GM12872 (cell line): ENCODE measurements at regions not wholly inside any gene's neighbourhood (a gene's known extent, or its start where the extent isn't known, plus 50 kb on each side); places are given as distances from the start of the nearest gene placed in this dataset.

Source experiments
- CTCF ChIP-seq: IDR thresholded peaks from 3 replicates; pipeline ENCODE4 v1.5.1; 2011; ENCODE audit warnings: low read depth, mild to moderate bottlenecking, low read length, moderate library complexity; ENCODE audit not compliant: insufficient read depth

- no peak for TF ChIP-seq CTCF
Observed at GRCh38 chr3:6262010-6262409, 598.9 kb upstream of the GRM7 start.

- TF ChIP-seq CTCF, result no peak
Observed at GRCh38 chr3:6264036-6264435, 596.9 kb upstream of the GRM7 start.

GRCh38 chr3:6264906-6265305, 596.0 kb upstream of the GRM7 start:
- no peak for TF ChIP-seq CTCF

GRCh38 chr3:6266135-6266534, 594.8 kb upstream of the GRM7 start:
- TF ChIP-seq CTCF, result no peak

- TF ChIP-seq CTCF, result no peak
Observed at GRCh38 chr3:6273878-6274277, 587.0 kb upstream of the GRM7 start.

GRCh38 chr3:6281662-6282061, 579.3 kb upstream of the GRM7 start:
- no peak for TF ChIP-seq CTCF

- no peak for TF ChIP-seq CTCF
Observed at GRCh38 chr3:6282918-6283317, 578.0 kb upstream of the GRM7 start.

- no peak for TF ChIP-seq CTCF
Observed at GRCh38 chr3:6287088-6287875, 573.6 kb upstream of the GRM7 start.
